GM18519 (cell line): ENCODE measurements at regions not wholly inside any gene's neighbourhood (a gene's known extent, or its start where the extent isn't known, plus 50 kb on each side); places are given as distances from the start of the nearest gene placed in this dataset.

Experiments
- ATAC-seq: cut with Tn5 transposase; IDR thresholded peaks from one replicate; pipeline ENCODE4 v1.9.1; 2021; ENCODE audit warnings: mild to moderate bottlenecking, moderate library complexity; ENCODE audit not compliant: unreplicated experiment, low FRiP score

DNA sequence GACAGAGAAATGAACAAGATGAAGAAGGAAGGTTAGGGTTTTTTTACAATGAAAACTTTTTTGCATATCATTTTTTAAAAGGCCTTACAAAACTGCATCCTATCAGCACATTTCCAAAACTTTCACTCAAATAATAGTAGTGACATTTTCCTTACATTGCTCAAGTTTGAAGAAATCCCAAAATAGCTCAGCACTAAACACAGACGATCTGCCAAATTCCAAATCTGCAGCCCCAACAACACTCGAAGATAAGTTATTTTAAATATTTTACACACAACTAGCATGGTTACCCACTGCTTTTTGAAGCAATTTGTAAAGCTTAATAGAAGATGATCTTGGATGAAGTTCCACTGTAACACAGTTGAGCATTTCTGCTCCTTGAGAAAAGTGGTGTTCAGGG lies 535.6 kb upstream of the ALCAM start:
- ATAC-seq: no peak

DNA sequence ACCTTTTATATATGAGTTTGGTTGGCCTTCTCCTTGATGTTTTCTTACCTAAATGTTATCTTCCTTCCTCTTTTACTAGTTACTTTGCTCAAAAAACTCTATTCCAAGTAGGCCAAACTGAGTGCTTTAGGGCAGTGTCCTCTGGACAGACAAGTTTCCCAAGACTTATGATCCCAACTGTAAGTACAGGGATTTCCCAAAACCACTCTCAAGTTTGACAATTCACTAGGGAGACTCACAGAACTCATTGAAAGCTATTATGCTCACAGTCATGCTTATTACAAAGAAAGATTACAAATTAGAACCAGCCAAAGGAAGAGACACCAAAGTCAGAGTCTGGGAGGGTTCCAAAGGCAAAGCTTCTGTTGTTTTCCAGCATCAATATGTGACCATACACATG lies 534.2 kb upstream of the ALCAM start:
- no peak for ATAC-seq

DNA sequence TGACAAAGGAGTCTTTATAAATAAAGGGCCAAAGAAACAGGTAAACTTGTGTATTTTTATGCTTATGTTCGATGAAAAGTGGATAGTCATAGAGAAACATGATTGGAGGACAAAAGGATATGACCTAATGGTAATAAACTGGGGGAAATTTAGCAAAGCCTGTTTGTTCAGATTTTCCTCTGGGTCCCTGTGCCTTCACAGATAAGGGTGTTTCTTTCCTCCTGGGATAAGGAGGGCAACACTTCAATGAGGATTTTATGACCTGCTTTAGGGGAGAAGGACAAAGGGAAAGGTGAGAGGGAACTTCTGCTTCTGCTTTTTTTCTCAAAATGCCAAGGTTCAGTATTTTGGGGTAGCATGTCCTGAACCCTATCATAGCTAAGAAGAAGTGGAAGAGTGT lies 531.3 kb upstream of the ALCAM start:
- no peak for ATAC-seq

DNA sequence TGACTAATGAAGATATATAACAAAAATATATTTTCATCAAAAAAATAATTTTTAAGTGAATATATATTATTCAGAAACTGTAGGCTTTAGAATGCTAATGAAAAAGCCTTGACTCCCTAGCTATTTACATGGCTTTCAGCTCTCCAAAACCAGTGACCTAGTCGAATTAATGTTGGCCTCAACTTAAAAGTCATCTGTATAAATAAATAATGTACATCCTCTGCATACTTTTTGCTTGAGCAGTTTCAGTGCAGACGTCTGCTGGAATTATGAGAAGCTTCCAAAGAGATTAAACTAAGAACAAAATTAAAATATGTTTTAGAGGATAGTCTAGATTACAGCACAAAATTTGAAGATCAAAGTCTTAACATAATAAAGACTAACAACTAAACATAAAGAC lies 520.4 kb upstream of the ALCAM start:
- ATAC-seq: no peak

DNA sequence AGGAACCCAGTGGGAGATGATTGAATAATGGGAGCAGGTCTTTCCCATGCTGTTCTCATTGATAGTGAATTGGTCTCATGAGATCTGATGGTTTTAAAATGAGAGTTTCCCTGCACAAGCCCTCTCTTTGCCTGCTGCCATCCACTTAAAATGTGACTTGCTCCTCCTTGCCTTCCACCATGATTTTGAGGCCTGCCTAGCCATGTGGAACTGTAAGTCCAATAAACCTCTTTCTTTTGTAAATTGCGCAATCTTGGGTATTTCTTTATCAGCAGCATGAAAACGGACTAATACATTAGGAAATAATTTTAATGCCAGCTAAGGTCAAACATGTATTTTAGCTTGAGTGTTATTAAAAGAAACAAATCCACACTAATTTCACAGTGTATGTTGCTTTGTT lies 517.6 kb upstream of the ALCAM start:
- ATAC-seq: no peak

DNA sequence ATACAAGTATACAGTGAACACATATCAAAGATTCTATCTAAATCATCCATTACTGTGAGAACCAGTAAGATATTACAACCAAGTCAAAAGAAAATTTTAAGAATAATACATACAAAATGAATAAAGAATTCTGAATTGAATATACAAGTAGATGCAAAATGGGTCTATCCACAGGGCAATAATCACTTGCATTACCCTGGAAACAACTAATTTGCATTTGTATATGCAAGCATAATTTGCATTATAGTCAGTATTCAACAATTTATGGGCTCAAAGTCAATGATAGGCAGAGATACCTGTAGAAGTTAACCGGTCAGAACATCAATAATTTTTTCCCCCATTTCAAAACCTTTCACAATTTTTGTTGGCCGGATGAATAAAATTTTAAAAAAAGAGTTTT lies 512.2 kb upstream of the ALCAM start:
- ATAC-seq: no peak

DNA sequence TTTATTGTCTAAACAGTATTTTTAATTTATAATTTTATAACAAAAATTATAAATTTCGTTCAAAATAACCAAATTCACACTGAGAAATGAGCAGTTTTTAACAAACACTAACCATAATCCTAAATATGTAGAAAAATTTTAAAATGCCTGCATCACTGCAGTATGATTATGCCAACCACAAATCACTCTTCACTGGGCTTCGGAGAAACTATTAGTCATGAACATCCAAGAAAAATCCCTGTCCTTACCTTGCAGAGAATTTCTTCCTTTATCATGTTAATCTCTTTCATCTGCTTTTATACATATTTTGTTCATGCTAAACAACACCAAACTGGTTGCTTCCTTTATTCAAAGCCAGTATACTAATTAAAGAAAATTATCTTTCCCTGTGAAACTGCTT lies 511.0 kb upstream of the ALCAM start:
- ATAC-seq: no peak

DNA sequence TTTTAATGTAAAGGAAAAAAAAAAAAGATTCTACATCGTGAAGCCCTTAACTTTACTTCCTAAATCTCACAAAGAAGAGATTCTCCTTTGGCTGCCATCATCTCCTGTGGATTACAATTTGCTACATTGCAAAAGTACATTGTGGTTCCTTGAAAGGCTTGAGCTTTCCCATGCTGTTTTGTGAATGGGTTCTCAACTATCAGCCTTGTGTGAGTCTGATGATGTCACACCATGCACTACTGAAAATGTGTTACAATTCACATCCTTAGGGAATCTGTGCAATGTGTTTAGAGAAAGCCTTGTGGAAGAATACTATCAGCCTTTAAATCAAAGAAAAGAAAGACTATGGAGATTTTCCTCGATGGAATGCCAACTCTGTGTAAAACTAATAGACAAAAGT lies 510.0 kb upstream of the ALCAM start:
- no peak for ATAC-seq

DNA sequence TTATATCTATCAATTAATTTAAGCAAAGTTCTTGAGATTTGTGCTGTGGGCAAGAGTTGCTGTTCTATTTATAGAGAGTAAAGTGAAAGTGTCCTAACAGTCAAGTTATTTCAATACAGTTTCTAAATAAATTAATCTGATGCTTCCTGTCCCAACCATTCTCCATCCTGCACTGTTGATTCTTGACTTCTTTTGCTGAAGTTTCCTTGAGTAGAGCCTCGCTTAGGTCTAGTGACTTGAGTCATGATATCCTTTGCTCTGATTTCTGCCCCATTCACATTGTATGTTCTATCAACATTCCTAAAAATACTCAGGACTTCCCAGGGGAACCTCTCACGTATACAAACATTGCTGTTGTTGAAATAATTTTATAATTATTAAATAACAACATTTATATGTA lies 498.4 kb upstream of the ALCAM start:
- ATAC-seq: no peak

DNA sequence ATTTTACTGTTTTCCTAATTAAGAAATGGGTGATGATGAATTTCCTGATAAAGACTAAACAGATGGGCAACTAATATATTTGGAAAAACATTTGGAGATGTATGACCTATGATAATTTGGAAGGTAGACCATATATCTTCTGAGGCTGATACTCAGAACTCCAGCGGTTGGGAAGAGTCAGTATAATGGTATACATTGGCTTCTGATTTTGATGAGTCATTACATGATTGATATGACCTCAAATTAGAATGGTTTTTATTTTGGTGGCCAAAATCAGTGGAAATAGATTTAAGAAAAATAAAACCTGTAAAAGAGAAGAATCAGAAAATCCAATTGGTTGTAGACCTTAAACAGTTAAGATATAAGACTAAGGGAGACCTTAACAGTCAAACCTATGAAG lies 496.4 kb upstream of the ALCAM start:
- no peak for ATAC-seq

DNA sequence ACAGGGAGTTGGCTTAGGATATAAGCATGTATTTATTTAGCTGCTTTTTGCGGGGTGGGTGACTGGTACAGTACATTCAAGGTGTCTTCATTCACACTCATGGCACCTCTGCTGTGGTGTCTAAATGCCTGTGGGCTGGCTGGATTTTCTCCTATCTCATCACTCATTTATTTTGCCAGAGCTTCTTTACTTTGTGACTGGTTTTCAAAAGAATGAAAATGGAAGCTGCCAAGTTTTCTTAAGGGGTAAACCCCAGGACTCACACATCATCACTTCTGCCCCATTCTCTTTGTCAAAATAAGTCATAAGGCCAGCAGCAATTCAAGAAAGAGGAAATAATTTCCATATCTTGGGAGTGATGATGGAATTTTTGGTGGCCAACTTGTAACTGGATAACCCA lies 493.4 kb upstream of the ALCAM start:
- no peak for ATAC-seq

DNA sequence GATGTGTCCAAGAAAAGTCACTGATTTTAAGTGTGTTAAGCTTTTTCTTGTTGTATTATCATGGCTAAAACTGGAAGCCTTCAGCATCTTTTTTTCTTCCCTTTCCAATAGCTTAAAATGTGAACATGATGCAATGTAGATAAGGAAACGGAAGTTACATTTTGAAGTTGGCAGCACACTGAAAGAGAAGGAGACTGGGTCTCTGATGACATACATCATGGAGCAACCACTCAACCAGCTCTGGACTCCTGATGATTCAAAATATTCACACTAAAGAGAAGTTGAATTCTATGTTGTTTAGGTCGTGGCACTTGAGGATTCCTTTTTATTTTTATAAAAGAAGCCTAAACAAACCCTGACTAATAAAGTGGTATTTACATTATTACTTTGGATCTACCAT lies 488.3 kb upstream of the ALCAM start:
- no peak for ATAC-seq

DNA sequence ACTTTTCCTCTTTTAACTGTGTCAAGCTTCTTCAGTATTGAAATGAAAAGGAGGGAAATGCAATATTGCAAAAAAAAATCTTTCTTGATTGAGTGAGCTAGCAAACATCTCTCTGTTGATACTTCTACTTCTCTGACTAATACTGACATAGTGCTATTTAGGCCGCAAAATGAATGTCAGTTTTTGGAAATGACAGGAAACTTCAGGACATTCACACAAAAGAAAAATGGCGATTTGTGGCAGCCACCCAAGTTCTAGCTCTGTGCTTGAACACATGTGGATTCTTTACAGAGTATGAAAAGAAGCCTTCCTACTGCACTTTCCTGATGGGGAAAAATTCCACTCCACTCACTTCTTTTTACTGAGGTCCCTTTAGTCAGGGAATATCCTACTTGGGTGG lies 486.8 kb upstream of the ALCAM start:
- no peak for ATAC-seq

DNA sequence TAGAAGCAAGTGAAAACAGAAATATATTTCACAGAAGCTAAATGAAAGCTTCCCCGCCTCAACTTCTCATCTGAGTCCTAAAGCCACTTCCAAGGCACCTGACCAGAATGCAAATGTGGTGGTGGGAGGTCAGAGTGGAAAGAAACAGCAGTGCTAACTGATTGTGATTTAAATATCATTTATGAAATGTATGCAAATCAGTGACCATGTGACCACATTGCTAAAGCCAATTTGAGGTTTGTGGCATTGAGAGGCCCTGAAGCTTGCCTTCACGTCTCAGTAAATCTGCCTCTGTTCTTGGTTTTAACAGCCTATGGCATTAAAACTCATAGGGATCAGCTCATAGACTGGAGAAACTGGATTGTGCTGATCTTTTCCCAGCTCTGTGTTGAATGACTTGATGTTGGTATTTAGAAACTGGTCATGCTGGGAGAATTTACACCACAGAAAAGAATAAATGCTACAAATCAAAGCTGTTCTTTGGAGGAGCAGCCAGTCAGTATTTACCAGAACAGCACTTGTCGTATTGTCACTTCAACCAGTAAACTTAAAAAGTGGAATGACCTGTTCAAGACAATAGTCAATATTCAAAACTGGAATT lies 481.4 kb upstream of the ALCAM start:
- no peak for ATAC-seq

DNA sequence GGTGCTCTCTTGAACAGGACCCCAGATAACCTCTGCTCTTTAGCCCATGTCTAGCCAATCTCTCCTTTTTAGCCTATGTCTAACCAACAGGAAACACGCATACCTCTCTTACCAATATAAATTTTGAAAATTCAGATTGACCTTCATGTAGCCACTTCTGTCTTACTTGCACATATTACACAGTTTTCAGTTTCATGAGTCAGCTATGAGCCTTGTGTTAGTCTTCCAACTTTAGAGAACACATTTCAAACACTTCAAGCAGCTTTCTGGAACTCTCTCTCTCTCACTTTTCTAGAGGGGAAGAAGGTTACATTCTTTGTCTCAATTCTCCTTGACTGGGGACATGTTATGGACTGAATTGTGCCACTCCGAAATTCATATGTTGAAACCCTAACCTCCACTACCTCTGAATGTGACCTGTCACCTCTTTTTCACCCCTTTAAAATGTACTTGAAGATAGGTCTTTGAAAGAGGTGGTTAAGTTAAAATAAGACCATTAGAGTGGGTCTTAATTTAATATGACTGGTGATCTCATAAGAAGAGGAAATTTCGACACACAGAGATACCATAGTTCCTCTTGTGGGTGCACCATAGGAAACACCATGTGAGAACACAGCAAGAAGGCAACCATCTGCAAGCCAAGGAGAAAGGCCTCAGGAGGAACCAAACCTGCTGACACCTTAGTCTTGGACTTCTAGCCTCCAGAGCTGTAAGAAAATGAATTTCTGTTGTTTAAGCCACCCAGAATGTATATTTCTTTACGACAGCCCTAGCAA lies 480.3 kb upstream of the ALCAM start:
- ATAC-seq: no peak

DNA sequence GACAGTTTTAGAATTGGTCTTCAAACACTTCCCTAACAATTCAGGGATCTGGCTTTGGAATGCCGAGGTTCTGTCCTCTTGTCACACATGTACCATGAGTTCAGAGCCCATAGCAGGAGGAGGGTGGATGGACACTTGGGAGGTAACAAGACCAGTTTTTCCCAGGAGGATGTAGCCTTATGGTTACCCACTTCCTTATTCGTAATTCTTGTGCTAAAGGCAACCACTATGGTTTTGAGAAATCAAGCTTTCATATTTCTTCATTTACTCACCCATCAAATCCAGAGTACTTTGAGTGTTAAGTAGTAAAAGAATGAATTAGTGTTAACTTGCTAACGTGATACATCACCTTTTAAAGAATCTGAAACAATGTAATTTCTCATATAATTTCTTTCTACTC lies 479.6 kb upstream of the ALCAM start:
- no peak for ATAC-seq

DNA sequence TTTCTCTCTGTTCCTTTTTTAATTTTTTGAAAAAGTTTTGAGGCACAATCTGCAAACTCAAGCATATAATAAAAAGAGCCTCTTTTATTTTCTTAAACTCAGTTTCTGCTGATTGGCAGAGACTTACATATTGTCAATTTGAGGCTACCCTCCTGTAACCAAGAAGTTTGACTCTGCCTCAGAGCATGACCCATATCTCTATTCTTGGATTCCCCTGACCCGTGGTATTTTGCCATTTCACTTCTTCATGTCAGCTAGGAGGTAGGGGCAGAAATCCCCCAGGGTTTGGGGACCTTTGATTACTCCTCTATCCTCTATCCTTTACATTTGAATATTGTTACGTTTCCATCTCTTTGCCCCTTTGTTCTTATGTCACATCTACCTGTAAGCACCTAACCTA lies 479.1 kb upstream of the ALCAM start:
- no peak for ATAC-seq

DNA sequence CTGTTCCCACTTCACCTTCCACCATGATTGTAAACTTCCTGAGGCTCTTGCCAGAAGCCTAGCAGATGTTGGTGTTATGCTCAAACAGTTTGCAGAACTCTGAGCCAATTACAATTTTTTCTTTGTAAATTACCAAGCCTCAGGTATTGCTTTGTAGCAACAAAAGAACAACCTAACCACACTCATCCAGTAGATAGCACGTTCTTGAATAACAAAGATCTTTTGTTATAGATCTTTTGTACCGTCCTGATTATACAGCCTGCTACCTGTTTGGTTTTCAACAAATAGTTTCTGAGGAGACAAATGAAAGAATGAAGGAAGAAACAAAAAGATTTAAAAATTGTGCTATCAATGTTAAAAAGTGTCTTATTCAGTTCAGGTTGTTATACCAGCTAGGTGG lies 474.7 kb upstream of the ALCAM start:
- ATAC-seq: no peak

DNA sequence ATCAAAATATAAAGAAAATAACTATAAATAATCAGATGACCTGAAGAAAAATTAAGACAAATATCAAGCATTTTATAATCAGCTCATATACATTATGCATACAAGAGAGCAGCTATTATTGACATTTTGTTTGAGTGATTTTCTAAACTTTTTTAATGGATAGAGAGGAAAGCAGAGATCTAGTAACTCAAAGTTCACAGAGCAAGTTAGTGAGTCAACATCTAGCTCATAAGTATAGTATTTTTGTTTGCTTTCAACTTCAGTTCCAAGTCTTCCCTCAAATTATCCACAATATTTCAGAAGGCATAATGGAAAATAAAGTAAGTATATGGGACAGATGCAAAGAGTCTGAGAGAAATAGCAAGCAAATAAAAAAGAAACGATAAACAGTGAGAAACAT lies 470.1 kb upstream of the ALCAM start:
- ATAC-seq: no peak

DNA sequence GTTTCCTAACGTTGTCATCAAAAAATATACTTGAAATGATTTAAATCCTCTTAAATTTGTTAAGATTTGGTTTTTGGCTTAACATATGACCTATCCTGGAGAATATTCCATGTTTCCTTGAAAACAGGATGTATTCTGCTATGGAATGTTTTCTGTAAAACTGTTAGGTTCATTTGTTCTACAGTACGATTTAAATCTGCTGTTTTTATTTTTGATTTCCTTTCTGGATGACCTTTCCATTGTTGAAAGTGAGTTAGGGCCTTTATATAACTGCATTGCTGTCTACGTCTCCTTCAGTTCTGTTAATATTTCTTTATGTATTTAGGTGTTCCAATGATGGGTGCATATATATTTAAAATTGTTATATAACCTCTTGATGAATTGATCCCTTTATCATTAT lies 465.3 kb upstream of the ALCAM start:
- ATAC-seq: no peak

DNA sequence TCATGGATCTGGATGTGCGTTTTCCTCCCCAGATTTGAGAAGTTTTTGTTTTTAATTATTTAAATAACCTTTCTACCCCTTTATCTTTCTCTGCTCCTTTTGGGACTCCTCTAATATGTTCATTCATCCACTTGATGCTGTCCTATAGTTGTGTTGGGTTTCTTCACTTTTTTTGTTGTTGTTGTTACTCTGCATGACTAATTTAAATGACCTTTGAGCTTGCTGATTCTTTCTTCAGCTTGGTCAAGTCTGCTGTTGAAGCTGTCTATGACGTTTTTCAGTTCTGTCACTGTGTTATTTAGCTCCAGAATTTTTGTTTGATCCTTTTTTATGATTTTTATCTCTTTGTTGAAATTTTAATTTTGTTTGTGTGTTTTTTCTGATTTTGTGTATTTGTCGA lies 463.6 kb upstream of the ALCAM start:
- no peak for ATAC-seq

DNA sequence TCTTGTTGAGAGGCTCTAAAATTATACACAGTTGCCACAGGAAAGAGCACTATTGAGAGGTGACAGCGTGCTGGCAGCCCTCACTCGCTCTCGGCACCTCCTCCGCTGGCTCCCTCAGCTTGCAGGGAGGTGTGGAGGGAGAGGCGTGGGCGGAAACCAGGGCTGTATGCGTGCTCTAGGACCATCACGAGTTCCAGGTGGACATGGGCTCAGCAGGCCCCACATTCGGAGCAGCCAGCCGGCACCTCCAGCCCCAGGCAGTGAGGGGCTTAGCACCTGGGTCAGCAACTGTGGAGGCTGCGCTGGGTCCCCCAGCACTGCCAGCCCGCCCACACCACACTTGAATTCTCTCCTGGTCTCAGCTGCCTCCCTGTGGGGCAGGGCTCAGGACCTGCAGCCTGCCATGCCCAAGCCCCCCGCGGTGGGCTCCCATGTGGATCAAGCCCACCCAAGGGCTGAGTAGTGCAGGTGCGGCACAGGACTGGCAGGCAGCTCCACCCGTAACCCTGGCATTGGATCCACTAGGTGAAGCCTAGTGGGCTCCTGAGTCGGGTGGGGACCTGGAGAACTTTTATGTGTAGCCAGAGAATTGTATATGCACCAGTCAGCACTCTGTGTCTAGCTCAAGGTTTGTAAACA lies 460.6 kb upstream of the ALCAM start:
- ATAC-seq: no peak
